GM12892 (cell line): ENCODE measurements at regions not wholly inside any gene's neighbourhood (a gene's known extent, or its start where the extent isn't known, plus 50 kb on each side); places are given as distances from the start of the nearest gene placed in this dataset.
"Not testable (repeated sequence)": the region's sequence is repeated elsewhere in the genome, so short reads cannot be mapped to it uniquely, and the experiment has no call there.

ENCODE experiments used
- DNase-seq: peaks from one replicate; pipeline ENCODE4 v3.0.0; 2011; ENCODE audit not compliant: insufficient read length
- FAIRE-seq: peaks from 2 replicates; lab custom pipeline; 2011; peaks lifted over from hg19 to GRCh38; lab: Jason Lieb, UNC
- POLR2A ChIP-seq: IDR thresholded peaks from 2 replicates; pipeline ENCODE4 v1.6.1; 2011; ENCODE audit warnings: low read depth, low read length, control low read depth
- POLR2AphosphoS5 ChIP-seq: IDR thresholded peaks from 2 replicates; pipeline ENCODE4 v1.6.1; 2011; ENCODE audit warnings: low read depth, low read length, control low read depth
- TAF1 ChIP-seq: IDR thresholded peaks from 2 replicates; pipeline ENCODE4 v1.6.1; 2011; ENCODE audit warnings: low read depth, mild to moderate bottlenecking, control low read depth, low read length, borderline replicate concordance

DNA sequence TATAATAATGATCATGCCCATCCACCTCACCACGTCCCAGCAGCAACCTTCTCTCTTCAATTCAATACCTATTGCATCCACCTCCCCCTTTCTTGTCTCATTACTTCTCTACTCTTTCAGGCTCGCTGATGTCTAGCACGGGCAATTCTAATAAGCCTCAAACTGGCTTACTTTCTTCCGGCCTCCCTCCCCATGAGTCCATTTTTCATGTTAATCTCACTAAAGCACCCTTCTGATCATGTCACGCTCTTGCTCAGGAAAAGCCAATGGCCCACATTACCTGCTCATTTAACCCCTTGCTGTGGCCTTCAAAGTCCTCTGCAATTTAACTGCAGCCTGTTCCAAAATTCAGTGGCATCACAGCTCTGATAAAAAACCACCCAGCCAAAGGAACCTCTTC, 105.1 kb downstream of the UTRN start:
- TF ChIP-seq POLR2AphosphoS5 (no peak), TAF1 (no peak), POLR2A (no peak)
- FAIRE-seq (no peak), DNase-seq (no peak)

DNA sequence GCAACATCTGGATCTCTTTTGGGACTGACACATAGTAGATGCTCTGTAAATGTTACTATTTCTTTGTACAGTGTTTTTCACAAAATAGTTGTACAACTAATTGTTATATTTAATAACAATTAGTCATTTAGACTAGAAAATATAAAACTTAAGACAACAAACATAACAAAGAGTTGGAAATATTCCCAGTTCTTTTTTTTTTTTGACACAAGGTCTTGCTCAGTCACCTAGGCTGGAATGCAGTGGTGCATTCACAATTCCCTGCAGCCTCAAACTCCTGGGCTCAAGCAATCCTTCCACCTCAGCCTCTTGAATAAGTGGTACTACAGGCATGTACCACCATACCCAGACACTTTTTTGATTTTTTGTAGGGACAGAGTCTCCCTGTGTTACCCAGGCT, 105.8 kb downstream of the UTRN start:
- DNase-seq (no peak), FAIRE-seq (no peak)
- TF ChIP-seq TAF1 (no peak), POLR2A (no peak), POLR2AphosphoS5 (no peak)

DNA sequence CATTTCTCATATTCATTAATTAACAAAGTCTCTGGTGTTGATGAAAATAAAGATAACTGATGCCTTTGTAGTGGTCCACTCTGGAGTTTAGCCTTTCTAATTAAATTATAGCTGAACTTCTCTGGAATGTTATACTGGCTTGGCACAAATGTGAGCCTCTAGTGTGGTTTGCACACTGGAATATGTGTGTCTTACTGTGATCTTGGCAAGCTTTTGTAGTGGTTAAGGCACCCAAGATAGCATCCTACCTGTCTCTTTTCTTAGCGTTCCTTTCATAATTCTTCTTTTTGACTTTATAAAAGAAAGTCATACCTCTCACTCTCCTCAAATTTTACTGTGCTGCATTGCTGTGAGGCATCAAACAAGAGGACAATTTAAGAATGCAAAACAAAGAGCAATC, 107.4 kb downstream of the UTRN start:
- FAIRE-seq (no peak), DNase-seq (no peak)
- TF ChIP-seq POLR2A (no peak), TAF1 (no peak), POLR2AphosphoS5 (no peak)

DNA sequence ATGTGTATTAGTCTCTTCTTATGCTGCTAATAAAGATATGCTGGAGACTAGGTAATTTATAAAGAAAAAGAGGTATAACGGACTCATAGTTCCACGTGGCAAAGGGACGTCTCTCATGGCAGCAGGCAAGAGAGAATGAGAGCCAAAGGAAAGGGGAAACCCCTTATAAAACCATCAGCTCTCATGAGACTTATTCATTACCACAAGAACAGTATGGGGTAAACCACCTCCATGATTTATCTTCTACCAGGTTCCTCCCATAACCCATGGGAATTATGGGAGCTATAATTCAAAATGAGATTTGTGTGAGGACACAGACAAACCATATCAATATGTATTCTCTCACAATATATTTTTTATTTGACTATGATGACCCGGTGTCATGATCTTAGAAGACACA, 109.1 kb downstream of the UTRN start:
- FAIRE-seq (no peak), DNase-seq (no peak)
- TF ChIP-seq TAF1 (no peak), POLR2A (no peak), POLR2AphosphoS5 (no peak)

DNA sequence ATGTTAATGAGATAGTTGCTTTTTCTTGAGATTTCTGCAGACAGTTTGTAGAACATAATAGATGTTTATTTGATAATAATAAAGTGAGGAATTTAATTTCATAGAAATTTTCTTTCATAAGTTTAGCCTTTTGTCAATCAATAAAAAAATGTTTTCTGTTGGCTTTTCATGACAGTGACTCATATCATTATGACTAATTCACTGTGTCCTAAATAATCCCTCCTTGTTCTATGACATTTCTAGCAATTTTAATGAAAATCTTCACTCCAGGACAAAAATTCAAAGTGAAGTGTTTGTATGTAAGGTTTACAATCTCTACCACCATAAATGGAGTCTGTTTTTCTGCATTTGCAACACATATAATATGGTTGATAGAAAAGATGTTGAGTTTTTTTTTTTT, 109.9 kb downstream of the UTRN start:
- TF ChIP-seq POLR2AphosphoS5: no peak
- TF ChIP-seq TAF1: no peak
- TF ChIP-seq POLR2A: no peak
- no peak for FAIRE-seq
- DNase-seq: no peak

DNA sequence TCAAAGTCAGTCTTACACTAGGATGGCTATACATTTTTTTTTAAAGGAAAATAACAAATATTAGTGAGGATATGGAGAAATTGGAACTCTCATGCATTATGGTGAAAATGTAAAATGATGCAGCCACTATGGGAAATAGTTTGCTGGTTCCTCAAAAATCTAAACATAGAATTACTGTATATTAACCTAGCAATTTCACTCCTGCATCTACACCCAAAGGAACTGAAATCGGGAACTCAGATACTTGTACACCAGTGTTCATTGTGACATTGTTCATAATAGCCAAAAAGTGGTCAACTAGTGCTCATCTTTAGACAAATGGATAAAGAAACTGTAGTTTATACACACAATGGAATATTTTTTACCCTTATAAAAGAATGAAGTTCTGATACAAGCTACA, 110.7 kb downstream of the UTRN start:
- FAIRE-seq: no peak
- TF ChIP-seq TAF1 (no peak), POLR2AphosphoS5 (no peak), POLR2A (no peak)
- DNase-seq: no peak

DNA sequence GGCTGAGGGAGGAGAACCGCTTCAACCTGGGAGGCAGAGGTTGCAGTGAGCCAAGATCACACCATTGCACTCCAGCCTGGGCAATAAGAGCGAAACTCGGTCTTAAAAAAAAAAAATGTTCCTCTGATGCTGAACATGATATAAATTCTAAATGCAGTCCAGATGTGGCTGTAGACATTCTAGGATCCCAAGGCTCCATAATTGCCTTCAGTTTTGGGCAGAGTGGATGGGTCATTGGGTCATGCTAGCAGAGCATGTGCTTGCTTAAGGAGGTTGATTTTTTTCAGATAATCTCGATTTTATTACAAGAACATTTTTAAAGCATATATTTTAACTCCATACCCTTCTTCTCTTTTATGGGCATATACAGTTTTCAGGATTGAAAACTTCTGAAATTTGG, 112.0 kb downstream of the UTRN start:
- TF ChIP-seq POLR2A: no peak
- TF ChIP-seq POLR2AphosphoS5: no peak
- TF ChIP-seq TAF1: no peak
- DNase-seq (no peak), FAIRE-seq (no peak)

DNA sequence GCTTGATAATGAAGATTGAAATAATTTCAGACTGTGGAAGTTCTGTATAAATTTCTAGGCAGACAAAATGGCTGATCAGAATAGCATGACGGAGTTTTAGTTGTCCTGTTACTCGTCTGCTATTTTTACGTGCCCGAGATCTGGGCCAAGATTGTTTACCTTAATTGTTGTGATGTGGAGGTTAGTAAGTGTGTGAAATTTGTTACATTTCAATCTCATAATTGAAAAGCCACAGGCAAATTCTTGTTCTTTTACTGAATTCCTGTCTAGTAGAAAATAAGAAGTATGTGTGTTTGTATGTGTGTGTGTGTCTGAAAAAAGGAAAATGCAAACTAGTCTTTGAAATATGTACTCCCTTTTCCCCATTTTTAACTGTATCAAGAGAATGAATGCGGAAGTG, 115.2 kb downstream of the UTRN start:
- FAIRE-seq: no peak
- DNase-seq: no peak
- TF ChIP-seq POLR2A (no peak), POLR2AphosphoS5 (no peak), TAF1 (no peak)

DNA sequence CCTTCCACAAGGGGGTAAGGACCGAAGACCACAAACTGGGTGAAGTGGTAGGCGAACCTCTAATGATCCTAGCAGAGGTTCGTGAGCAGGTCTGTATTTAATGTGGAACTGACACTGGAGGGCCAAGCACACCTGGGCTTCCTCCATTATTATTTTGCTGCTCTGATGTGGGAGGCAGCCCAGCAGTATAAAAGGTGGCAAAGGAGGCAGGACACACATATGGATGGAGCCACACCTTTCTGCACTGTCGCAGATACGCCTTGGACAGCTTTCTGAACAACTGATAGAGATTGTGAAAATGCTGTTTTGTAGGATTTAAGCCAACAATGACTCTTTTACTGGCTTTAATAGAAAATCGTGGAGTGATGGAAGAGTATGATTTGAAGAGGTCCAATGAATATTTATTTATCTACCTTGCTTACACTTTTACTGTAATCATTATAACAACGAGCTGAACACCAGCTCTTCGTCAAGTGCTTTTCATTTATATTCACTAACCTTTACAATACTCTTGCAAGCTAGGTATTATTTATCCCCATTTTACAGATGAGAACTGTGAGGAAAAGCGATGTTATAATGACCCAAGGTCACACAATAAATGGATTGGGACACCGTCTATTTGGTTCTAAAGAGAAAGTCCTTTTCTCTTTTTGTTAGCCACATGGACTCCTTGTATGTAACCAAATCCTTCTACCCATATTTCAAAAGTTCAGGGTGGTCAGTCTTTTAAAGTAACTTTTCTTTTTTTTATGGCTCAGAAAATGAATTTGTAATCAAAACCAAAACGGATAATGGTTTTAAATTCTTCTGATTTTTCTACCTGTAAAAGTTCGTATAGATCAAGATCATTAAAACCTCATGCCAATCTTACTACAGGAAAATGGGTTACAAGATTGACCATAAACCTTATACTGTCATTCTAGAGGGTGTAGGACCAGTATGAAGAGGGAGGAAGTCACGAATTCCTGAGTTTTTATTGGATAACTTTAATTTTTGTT, 116.9 kb downstream of the UTRN start:
- no peak for TF ChIP-seq TAF1
- no peak for FAIRE-seq
- DNase-seq: no peak

DNA sequence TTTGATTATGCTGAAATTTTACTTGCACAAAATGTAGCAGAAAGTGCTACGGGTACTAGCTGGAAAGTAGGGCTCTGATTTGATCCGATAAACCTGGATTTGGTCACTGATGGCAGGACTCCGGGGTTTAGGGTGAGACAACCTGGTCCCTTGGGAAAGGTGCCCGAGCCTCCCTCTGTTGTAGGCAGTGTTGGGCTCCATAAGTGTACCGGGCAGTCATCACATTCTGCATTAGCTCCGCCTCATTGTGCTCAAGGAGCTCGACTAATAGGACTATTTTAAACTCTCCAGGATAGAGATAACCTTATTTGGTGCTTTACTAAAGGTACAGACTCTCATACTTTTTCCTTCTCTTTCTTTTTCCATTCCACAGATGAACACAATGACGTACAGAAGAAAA, 117.6 kb downstream of the UTRN start:
- no peak for DNase-seq
- TF ChIP-seq POLR2A (no peak), TAF1 (no peak), POLR2AphosphoS5 (no peak)
- FAIRE-seq: no peak

DNA sequence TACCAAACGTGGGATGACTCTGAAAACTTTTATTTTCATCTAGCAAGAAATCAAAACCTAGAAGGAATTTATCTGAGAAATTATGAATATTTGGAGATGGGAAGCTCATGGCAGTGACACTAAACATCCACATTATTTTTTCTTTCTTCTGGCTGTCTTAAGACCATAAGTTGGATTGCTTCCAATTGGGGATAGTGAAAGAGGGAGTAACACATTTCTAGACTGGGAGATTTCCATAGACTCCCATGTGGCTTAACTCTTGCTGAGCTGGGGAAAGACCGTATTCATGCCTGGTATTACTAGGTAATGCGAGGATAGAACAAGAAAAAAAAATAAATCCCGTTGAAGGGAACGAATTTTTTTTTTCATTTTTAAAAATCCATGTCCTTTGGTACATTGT, 120.0 kb downstream of the UTRN start:
- TF ChIP-seq POLR2A (no peak), POLR2AphosphoS5 (no peak), TAF1 (no peak)
- FAIRE-seq: no peak
- DNase-seq: no peak

DNA sequence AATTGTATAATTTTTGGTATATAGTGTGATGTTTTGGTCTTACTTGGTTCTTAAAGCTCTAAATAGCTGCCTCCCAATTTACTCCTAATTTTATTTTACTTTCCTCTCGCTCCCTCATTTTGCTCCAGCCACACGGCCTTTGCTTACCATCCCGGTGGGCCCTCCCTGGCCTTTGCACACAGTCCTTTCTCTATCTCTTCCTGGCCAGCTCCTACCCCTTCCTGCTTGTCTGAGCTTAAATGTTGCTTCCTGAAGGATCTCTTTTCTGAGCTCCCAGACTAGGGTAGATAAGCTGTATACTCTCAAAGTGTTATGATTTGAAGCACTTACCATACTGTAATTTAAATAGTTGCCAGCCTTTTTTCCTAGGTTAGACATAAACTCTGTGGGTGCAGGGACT, 121.7 kb downstream of the UTRN start:
- TF ChIP-seq POLR2A (no peak), POLR2AphosphoS5 (no peak), TAF1 (no peak)
- no peak for DNase-seq
- FAIRE-seq: no peak

DNA sequence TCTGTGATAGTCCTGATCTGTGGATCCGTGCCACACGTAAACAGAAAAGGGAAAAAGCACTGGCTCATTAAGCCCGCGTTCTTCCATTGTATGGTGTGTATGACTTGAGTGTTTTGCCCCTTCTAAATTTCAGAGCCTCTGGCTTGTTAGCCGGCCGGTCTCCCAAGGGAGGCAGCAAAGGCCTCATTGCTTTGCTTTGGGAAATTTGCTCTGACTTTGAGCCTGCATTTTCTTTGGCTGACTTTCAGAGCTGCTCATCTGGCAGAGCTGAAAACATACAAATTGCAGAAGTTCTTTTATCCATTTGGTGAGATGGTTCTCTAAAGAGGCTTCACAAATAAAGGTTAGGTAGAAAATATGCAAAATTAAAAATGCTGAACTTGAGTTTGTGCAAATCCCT, 123.0 kb downstream of the UTRN start:
- DNase-seq (no peak), FAIRE-seq (no peak)
- no peak for TF ChIP-seq TAF1
- TF ChIP-seq POLR2A: no peak
- no peak for TF ChIP-seq POLR2AphosphoS5

DNA sequence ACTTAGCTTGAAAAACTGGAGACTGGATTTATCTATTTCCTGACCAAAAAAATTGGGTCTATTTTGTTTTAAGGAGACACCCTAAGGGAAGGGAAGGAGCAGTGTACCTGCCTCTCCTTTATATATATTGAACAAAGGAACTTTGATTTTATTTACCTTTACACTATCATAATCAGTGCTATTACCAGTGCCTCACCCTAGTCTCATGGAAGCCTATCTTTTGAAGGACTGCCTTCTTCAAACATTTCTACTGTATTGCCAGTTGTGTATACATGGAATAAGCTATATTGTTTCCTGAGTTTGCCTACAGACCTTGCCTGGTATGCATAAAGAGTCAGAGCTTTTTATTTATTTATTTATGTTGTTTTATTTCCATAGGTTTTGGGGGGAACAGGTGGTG, 124.9 kb downstream of the UTRN start:
- no peak for TF ChIP-seq POLR2AphosphoS5
- TF ChIP-seq POLR2A: no peak
- no peak for TF ChIP-seq TAF1
- FAIRE-seq (no peak), DNase-seq (no peak)

DNA sequence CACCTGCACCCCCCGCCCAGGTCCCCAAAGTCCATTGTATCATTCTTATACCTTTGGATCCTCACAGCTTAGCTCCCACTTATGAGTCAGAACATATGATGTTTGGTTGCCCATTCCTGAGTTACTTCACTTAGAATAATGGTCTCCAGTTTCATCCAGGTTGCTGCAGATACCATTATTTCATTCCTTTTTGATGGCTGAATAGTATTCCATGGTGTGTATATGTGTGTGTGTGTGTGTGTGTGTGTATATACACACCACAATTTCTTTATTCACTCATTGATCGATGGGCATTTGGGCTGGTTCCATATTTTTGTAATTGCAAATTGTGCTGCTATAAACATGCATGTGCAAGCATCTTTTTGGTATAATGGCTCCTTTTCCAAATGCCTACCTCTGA, 125.4 kb downstream of the UTRN start:
- not testable (repeated sequence) for FAIRE-seq, DNase-seq
